A549 (cell line): ENCODE measurements at regions not wholly inside any gene's neighbourhood (a gene's known extent, or its start where the extent isn't known, plus 50 kb on each side); places are given as distances from the start of the nearest gene placed in this dataset.

Experiments used
- ATAC-seq, 2 experiments: fragments of 200-7000 bp in 1 of 2; fragments of >200 bp in 1 of 2; cut with Nextera tagmentation in 1 of 2; cut with Tn5 transposase in 1 of 2; 3 replicates each; pipeline versions ENCODE4 v1.8.0 to v1.9.1; 2018 to 2020; ENCODE audit warnings: mild to moderate bottlenecking in 1 of 2, moderate library complexity in 1 of 2
- CTCF ChIA-PET: fragments of 300-600 bp; sonication (Branson Sonifier 250); formaldehyde crosslinking; extraction: SDS; loops from one replicate; lab custom pipeline; 2021; ENCODE audit warnings: antibody characterized with exemption, inconsistent platforms; lab: Yijun Ruan, JAX
- POLR2A ChIA-PET: fragments of 350-600 bp; formaldehyde crosslinking; extraction: SDS; loops from one replicate; lab custom pipeline; 2021; ENCODE audit warnings: antibody characterized with exemption, inconsistent platforms; lab: Yijun Ruan, JAX
- DNase-seq, 2 experiments: peaks; one replicate each; pipeline versions ENCODE4 v3.0.0 to v3.0.0-alpha.2; 2011 to 2016; ENCODE audit warnings: low read depth in 1 of 2, low spot score in 1 of 2
- FAIRE-seq: peaks from 2 replicates; lab custom pipeline; 2011; peaks lifted over from hg19 to GRCh38; lab: Jason Lieb, UNC
- H3K27ac ChIP-seq, 2 experiments: fragments of >200 bp; sonication (Bioruptor Twin); formaldehyde crosslinking; 3 replicates each; pipeline ENCODE4 v1.5.1; 2016 to 2017
- H3K4me1 ChIP-seq: fragments of >200 bp; sonication (Bioruptor Twin); formaldehyde crosslinking; 3 replicates; pipeline ENCODE4 v1.6.1; 2016
- H3K4me2 ChIP-seq: fragments of >200 bp; sonication (Bioruptor Twin); formaldehyde crosslinking; 3 replicates; pipeline ENCODE4 v1.6.1; 2016
- H3K4me3 ChIP-seq: fragments of >200 bp; sonication (Bioruptor Twin); formaldehyde crosslinking; 3 replicates; pipeline ENCODE4 v1.5.1; 2016
- H3K9me3 ChIP-seq: fragments of >200 bp; sonication (Bioruptor Twin); formaldehyde crosslinking; 3 replicates; pipeline ENCODE4 v1.6.1; 2016
- CBX2 ChIP-seq: fragments of 200-600 bp; sonication (generic); IDR thresholded peaks from 2 replicates; pipeline ENCODE4 v1.6.1; 2016; ENCODE audit warnings: low read depth, mild to moderate bottlenecking, borderline replicate concordance
- CBX8 ChIP-seq: fragments of 200-600 bp; sonication (generic); IDR thresholded peaks from 2 replicates; pipeline ENCODE4 v1.6.1; 2016
- CEBPB ChIP-seq, 2 experiments: fragments of >200 bp in 1 of 2; sonication (Bioruptor Twin) in 1 of 2; formaldehyde crosslinking in 1 of 2; IDR thresholded peaks; 2 replicates each; pipeline ENCODE4 v1.6.1; 2012 to 2016
- CHD4 ChIP-seq: fragments of 200-600 bp; sonication (generic); IDR thresholded peaks from 2 replicates; pipeline ENCODE4 v1.6.1; 2016; ENCODE audit warnings: antibody characterized with exemption, mild to moderate bottlenecking, borderline replicate concordance
- EHF ChIP-seq: fragments of 250-450 bp; sonication (Bioruptor Pico); IDR thresholded peaks from 2 replicates; pipeline ENCODE4 v1.5.0; 2020; ENCODE audit warnings: mild to moderate bottlenecking
- EP300 ChIP-seq, 2 experiments: fragments of >200 bp; sonication (Bioruptor Twin); formaldehyde crosslinking; IDR thresholded peaks; 2 replicates in 1 of 2; 3 replicates in 1 of 2; pipeline ENCODE4 v1.6.1; 2016 to 2017
- GATA3 ChIP-seq: IDR thresholded peaks from 2 replicates; pipeline ENCODE4 v1.6.1; 2012; ENCODE audit warnings: borderline replicate concordance
- HDAC2 ChIP-seq: fragments of 200-600 bp; sonication (generic); IDR thresholded peaks from 2 replicates; pipeline ENCODE4 v1.6.1; 2016
- HOXA7 ChIP-seq: fragments of 250-450 bp; sonication (Bioruptor Pico); IDR thresholded peaks from 2 replicates; pipeline ENCODE4 v1.5.0; 2020; ENCODE audit warnings: mild to moderate bottlenecking, moderate library complexity
- JUN ChIP-seq, 2 experiments: fragments of >200 bp; sonication (Bioruptor Twin); formaldehyde crosslinking; IDR thresholded peaks; 2 replicates in 1 of 2; 3 replicates in 1 of 2; pipeline ENCODE4 v1.6.1; 2016 to 2017
- KDM5A ChIP-seq: fragments of 200-600 bp; sonication (generic); IDR thresholded peaks from 2 replicates; pipeline ENCODE4 v1.6.1; 2016; ENCODE audit warnings: antibody characterized with exemption, mild to moderate bottlenecking
- MYC ChIP-seq: IDR thresholded peaks from 2 replicates; pipeline ENCODE4 v1.6.1; 2012; ENCODE audit warnings: mild to moderate bottlenecking, inconsistent platforms, low read length, improper control_type of control experiment, borderline replicate concordance
- NFE2L2 ChIP-seq: fragments of 150-350 bp; conservative IDR thresholded peaks from 2 replicates; pipeline ENCODE4 v1.6.1; 2014; ENCODE audit warnings: low read length
- NPAS2 ChIP-seq: fragments of 250-450 bp; sonication (Bioruptor Pico); IDR thresholded peaks from 2 replicates; pipeline ENCODE4 v1.8.0; 2022; ENCODE audit warnings: mild to moderate bottlenecking, moderate library complexity, borderline replicate concordance
- PHF8 ChIP-seq: fragments of 200-600 bp; sonication (generic); IDR thresholded peaks from 2 replicates; pipeline ENCODE4 v1.6.1; 2016; ENCODE audit warnings: low read depth, mild to moderate bottlenecking, antibody characterized with exemption, moderate library complexity, borderline replicate concordance
- POLR2A ChIP-seq: IDR thresholded peaks from 2 replicates; pipeline ENCODE4 v1.6.1; 2012; ENCODE audit warnings: mild to moderate bottlenecking, low read length
- POLR2AphosphoS2 ChIP-seq: conservative IDR thresholded peaks from 2 replicates; pipeline ENCODE4 v1.6.1; 2012; ENCODE audit warnings: low read length, improper control_type of control experiment, inconsistent platforms
- RARB ChIP-seq: fragments of 250-450 bp; sonication (Bioruptor Pico); IDR thresholded peaks from 2 replicates; pipeline ENCODE4 v1.8.0; 2021; ENCODE audit warnings: mild to moderate bottlenecking, moderate library complexity
- RCOR1 ChIP-seq: fragments of 150-350 bp; IDR thresholded peaks from 2 replicates; pipeline ENCODE4 v1.6.1; 2014; ENCODE audit warnings: antibody characterized with exemption, low read length, low read depth
- TFCP2L1 ChIP-seq: fragments of 250-450 bp; sonication (Bioruptor Pico); IDR thresholded peaks from 2 replicates; pipeline ENCODE4 v1.5.0; 2021; ENCODE audit warnings: mild to moderate bottlenecking
- TP53 ChIP-seq: fragments of 250-450 bp; sonication (Bioruptor Pico); IDR thresholded peaks from 2 replicates; pipeline ENCODE4 v1.5.0; 2021; ENCODE audit warnings: mild to moderate bottlenecking, moderate library complexity
- ZC3H11A ChIP-seq: fragments of 450-650 bp; IDR thresholded peaks from 2 replicates; pipeline ENCODE4 v1.6.1; 2014; ENCODE audit warnings: antibody characterized with exemption, mild to moderate bottlenecking
- ZFP36 ChIP-seq: fragments of 450-650 bp; IDR thresholded peaks from 2 replicates; pipeline ENCODE4 v1.6.1; 2014; ENCODE audit warnings: borderline replicate concordance; ENCODE audit not compliant: partially characterized antibody
- ZNF302 ChIP-seq: fragments of 250-450 bp; sonication (Bioruptor Pico); IDR thresholded peaks from 2 replicates; pipeline ENCODE4 v1.9.0; 2021; ENCODE audit warnings: inconsistent platforms, mild to moderate bottlenecking, moderate library complexity
- ZSCAN20 ChIP-seq: fragments of 250-450 bp; sonication (Bioruptor Pico); IDR thresholded peaks from 2 replicates; pipeline ENCODE4 v1.8.0; 2022; ENCODE audit warnings: mild to moderate bottlenecking, moderate library complexity
- WGBS: methylation state at CpG from one replicate; pipeline ENCODE4 v1.1.6; 2017; ENCODE audit errors: missing lambda C conversion rate; 5-methylcytosine and 5-hydroxymethylcytosine counted together
- TF ChIP-seq, protein P1 (sequence below): fragments of 450-650 bp; IDR thresholded peaks from 2 replicates; pipeline ENCODE4 v1.6.1; 2014; ENCODE audit warnings: antibody characterized with exemption
- TF ChIP-seq, protein P2 (sequence below): IDR thresholded peaks from 2 replicates; pipeline ENCODE4 v1.6.1; 2012; ENCODE audit warnings: low read depth, borderline replicate concordance
- TF ChIP-seq, protein P3 (sequence below): fragments of 250-450 bp; sonication (Bioruptor Pico); IDR thresholded peaks from 2 replicates; pipeline ENCODE4 v1.5.0; 2020; ENCODE audit warnings: low read depth, mild to moderate bottlenecking, moderate library complexity
- TF ChIP-seq, protein P4 (sequence below): fragments of >200 bp; sonication (Bioruptor Twin); formaldehyde crosslinking; IDR thresholded peaks from 3 replicates; pipeline ENCODE4 v1.6.1; 2016
- TF ChIP-seq, protein P5 (sequence below): IDR thresholded peaks from 2 replicates; pipeline ENCODE4 v1.6.1; 2012
- TF ChIP-seq, protein P6 (sequence below): fragments of >200 bp; sonication (Bioruptor Twin); formaldehyde crosslinking; IDR thresholded peaks from 2 replicates; pipeline ENCODE4 v1.6.1; 2016

DNA sequence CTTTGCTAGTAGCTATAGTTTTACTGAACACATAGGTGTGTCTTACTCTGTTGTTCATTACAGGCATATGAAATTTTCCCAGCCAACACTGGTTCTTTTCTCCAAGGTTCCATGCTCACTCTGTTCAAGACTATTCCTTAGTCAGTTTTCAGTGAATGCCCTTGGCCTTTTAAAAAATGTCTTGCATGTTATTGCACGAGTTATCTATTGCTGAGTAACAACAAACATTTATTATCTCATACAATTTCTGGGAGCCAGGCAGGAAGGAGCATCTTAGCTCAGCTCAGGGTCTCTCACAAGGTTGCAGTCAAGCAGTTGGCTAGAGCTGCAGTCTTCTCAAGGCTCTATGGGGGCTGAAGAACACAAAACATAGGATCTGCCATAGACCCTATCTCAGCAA is 223.5 kb downstream of the BTG1 start:
- TF ChIP-seq ZSCAN20 (CRISPR knock-in tag) (no peak), RCOR1 (no peak), GATA3 (no peak), POLR2A (no peak), TP53 (CRISPR knock-in tag) (no peak), RARB (CRISPR knock-in tag) (no peak), KDM5A (no peak), HOXA7 (CRISPR knock-in tag) (no peak), NPAS2 (CRISPR knock-in tag) (no peak), CHD4 (no peak), ZC3H11A (no peak), EHF (CRISPR knock-in tag) (no peak)
- TF ChIP-seq, protein P1, sequence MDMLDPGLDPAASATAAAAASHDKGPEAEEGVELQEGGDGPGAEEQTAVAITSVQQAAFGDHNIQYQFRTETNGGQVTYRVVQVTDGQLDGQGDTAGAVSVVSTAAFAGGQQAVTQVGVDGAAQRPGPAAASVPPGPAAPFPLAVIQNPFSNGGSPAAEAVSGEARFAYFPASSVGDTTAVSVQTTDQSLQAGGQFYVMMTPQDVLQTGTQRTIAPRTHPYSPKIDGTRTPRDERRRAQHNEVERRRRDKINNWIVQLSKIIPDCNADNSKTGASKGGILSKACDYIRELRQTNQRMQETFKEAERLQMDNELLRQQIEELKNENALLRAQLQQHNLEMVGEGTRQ, result no peak
- TF ChIP-seq, protein P2, sequence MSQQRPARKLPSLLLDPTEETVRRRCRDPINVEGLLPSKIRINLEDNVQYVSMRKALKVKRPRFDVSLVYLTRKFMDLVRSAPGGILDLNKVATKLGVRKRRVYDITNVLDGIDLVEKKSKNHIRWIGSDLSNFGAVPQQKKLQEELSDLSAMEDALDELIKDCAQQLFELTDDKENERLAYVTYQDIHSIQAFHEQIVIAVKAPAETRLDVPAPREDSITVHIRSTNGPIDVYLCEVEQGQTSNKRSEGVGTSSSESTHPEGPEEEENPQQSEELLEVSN, result no peak
- TF ChIP-seq, protein P3, sequence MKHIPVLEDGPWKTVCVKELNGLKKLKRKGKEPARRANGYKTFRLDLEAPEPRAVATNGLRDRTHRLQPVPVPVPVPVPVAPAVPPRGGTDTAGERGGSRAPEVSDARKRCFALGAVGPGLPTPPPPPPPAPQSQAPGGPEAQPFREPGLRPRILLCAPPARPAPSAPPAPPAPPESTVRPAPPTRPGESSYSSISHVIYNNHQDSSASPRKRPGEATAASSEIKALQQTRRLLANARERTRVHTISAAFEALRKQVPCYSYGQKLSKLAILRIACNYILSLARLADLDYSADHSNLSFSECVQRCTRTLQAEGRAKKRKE (CRISPR knock-in tag), result no peak
- TF ChIP-seq, all 56 proteins: peak for 0
- ATAC-seq, result no peak
- Histone ChIP-seq H3K4me3 (no peak overlapping the region), H3K9me3 (no peaks in the 10 kb centered on the region), H3K4me1 (peaks cover 13% of the 10 kb centered on the region), H3K27ac (no peak overlapping the region), H3K4me2 (no peak overlapping the region)
- peak; percentile 7 for FAIRE-seq
- 3% methylated on average over 1 of the region's 1 CpG for WGBS
- DNase-seq, result no peak
- CTCF ChIA-PET, result interaction anchor here (2.1 kb wide), 1 partner anchor 222 kb away, joined by 4 read pairs; no protein-coding TSS in a partner anchor
- POLR2A ChIA-PET, result no interaction called here

DNA sequence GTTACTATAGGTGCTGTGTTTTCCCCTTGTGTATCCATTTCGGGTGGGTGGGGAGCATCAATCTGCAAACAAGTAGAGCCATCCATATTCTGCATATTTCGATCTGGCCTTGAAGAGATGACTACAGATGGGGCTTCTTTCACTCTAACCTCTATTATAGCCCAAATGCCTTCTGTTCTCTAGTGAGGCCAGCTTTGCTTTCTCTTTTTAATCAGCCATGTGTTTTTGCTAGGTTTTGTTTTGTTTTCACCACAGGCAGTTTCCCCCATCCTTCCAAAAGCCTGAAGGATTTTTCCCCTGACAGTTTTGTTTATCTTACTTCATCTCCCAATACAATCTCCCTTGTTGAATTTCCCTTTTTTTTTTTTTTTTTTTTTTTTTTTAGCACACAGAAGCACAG is 224.1 kb downstream of the BTG1 start:
- CTCF ChIA-PET, result interaction anchor here (1.3 kb wide), 1 partner anchor 13 kb away, joined by 3 read pairs; no protein-coding TSS in a partner anchor
- POLR2A ChIA-PET, result no interaction called here
- no peak overlapping the region for H3K27ac ChIP-seq
- TF ChIP-seq, protein P2, result no peak
- TF ChIP-seq, protein P4, sequence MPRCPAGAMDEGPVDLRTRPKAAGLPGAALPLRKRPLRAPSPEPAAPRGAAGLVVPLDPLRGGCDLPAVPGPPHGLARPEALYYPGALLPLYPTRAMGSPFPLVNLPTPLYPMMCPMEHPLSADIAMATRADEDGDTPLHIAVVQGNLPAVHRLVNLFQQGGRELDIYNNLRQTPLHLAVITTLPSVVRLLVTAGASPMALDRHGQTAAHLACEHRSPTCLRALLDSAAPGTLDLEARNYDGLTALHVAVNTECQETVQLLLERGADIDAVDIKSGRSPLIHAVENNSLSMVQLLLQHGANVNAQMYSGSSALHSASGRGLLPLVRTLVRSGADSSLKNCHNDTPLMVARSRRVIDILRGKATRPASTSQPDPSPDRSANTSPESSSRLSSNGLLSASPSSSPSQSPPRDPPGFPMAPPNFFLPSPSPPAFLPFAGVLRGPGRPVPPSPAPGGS, result no peak
- TF ChIP-seq NFE2L2 (no peak), EP300 (IDR thresholded peaks at IDR 0.05) (no peak), CBX2 (no peak), CBX8 (no peak), JUN (IDR thresholded peaks at IDR 0.05) (no peak), TFCP2L1 (CRISPR knock-in tag) (no peak), PHF8 (no peak), POLR2AphosphoS2 (no peak), HDAC2 (no peak), RCOR1 (no peak), POLR2A (no peak), ZNF302 (CRISPR knock-in tag) (no peak), MYC (no peak), ZFP36 (no peak), CEBPB (IDR thresholded peaks at IDR 0.05) (no peak)
- TF ChIP-seq, protein P3 (CRISPR knock-in tag), result no peak
- TF ChIP-seq, protein P5, sequence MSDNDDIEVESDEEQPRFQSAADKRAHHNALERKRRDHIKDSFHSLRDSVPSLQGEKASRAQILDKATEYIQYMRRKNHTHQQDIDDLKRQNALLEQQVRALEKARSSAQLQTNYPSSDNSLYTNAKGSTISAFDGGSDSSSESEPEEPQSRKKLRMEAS, result no peak
- TF ChIP-seq, protein P6, sequence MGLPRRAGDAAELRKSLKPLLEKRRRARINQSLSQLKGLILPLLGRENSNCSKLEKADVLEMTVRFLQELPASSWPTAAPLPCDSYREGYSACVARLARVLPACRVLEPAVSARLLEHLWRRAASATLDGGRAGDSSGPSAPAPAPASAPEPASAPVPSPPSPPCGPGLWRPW, result no peak
- TF ChIP-seq, all 56 proteins: peak for 0
- 73% methylated on average over 2 of the region's 2 CpGs for WGBS
- DNase-seq (no peak), FAIRE-seq (no peak), ATAC-seq (no peak)
- H3K4me3 ChIP-seq, result no peak overlapping the region
- H3K4me1 ChIP-seq, result peaks cover 9% of the 10 kb centered on the region
- H3K9me3 ChIP-seq, result no peaks in the 10 kb centered on the region
- H3K4me2 ChIP-seq, result no peak overlapping the region
